ENCODE measurements at regions not wholly inside any gene's neighbourhood (a gene's known extent, or its start where the extent isn't known, plus 50 kb on each side); places are given as distances from the start of the nearest gene placed in this dataset.

- POLR2A ChIA-PET: no interaction called here
- H3K4me3 ChIP-seq (ENCODE audit: low read depth in 2 of 2, low read length in 2 of 2): no peak overlapping the region
- ATAC-seq: no peak
- no peak overlapping the region for H3K27ac ChIP-seq (ENCODE audit: low read length)
- intact Hi-C loops (cut with micrococcal nuclease; ENCODE audit: unreplicated experiment) (no loop called here), in situ Hi-C loops (cut with HindIII; ENCODE audit: low pct_unique_long_range_greater_than_20kb, low sequenced_read_pairs) (no loop called here)
- TF ChIP-seq TCF7L2 (IDR thresholded peaks at IDR 0.05; ENCODE audit: low read depth, low read length) (no peak), REST (IDR thresholded peaks at IDR 0.05; ENCODE audit: insufficient read depth in 1 of 2, low read depth in 2 of 2, low read length in 1 of 2) (no peak), SIN3A (IDR thresholded peaks at IDR 0.05; ENCODE audit: borderline replicate concordance, insufficient read depth, low read depth, low read length) (no peak), POLR2AphosphoS5 (IDR thresholded peaks at IDR 0.05; ENCODE audit: low read depth, low read length) (no peak)
- TF ChIP-seq, protein P1, sequence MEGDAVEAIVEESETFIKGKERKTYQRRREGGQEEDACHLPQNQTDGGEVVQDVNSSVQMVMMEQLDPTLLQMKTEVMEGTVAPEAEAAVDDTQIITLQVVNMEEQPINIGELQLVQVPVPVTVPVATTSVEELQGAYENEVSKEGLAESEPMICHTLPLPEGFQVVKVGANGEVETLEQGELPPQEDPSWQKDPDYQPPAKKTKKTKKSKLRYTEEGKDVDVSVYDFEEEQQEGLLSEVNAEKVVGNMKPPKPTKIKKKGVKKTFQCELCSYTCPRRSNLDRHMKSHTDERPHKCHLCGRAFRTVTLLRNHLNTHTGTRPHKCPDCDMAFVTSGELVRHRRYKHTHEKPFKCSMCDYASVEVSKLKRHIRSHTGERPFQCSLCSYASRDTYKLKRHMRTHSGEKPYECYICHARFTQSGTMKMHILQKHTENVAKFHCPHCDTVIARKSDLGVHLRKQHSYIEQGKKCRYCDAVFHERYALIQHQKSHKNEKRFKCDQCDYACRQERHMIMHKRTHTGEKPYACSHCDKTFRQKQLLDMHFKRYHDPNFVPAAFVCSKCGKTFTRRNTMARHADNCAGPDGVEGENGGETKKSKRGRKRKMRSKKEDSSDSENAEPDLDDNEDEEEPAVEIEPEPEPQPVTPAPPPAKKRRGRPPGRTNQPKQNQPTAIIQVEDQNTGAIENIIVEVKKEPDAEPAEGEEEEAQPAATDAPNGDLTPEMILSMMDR (IDR thresholded peaks at IDR 0.05): no peak
- no peaks in the 10 kb centered on the region for H3K36me3 ChIP-seq (ENCODE audit: control insufficient read depth, insufficient read depth, low read length)
- no peaks in the 10 kb centered on the region for H3K27me3 ChIP-seq (ENCODE audit: control insufficient read depth, insufficient read depth, low read length)
- no peak for DNase-seq (ENCODE audit: low read depth, low spot score)
- CTCF ChIA-PET: no interaction called here
- no peaks in the 10 kb centered on the region for H3K4me1 ChIP-seq (ENCODE audit: control insufficient read depth, insufficient read depth, low read length)
- no TSS peak for BruUV-seq (replicated peaks)
- H3K9me3 ChIP-seq (ENCODE audit: control insufficient read depth, insufficient read depth, low read depth, low read length): no peaks in the 10 kb centered on the region
Observed at GRCh38 chr1:191579019-191579418, 579.2 kb upstream of the RGS18 start.

- intact Hi-C loops (cut with micrococcal nuclease; ENCODE audit: unreplicated experiment): no loop called here
- H3K4me1 ChIP-seq (ENCODE audit: control insufficient read depth, insufficient read depth, low read length): no peaks in the 10 kb centered on the region
- ATAC-seq (no peak), DNase-seq (ENCODE audit: low read depth, low spot score) (no peak)
- BruUV-seq (replicated peaks): no TSS peak
- H3K27me3 ChIP-seq (ENCODE audit: control insufficient read depth, insufficient read depth, low read length): no peaks in the 10 kb centered on the region
- H3K4me3 ChIP-seq (ENCODE audit: low read depth in 2 of 2, low read length in 2 of 2): no peak overlapping the region
- ChIA-PET CTCF (no interaction called here), POLR2A (no interaction called here)
- in situ Hi-C loops (cut with HindIII; ENCODE audit: low pct_unique_long_range_greater_than_20kb, low sequenced_read_pairs): no loop called here
- H3K27ac ChIP-seq (ENCODE audit: low read length): no peak overlapping the region
- no peaks in the 10 kb centered on the region for H3K36me3 ChIP-seq (ENCODE audit: control insufficient read depth, insufficient read depth, low read length)
- H3K9me3 ChIP-seq (ENCODE audit: control insufficient read depth, insufficient read depth, low read depth, low read length): no peaks in the 10 kb centered on the region
- TF ChIP-seq SIN3A (IDR thresholded peaks at IDR 0.05; ENCODE audit: borderline replicate concordance, insufficient read depth, low read depth, low read length): no peak
- TF ChIP-seq, protein P1 (IDR thresholded peaks at IDR 0.05): no peak
- TF ChIP-seq TCF7L2 (IDR thresholded peaks at IDR 0.05; ENCODE audit: low read depth, low read length): no peak
- TF ChIP-seq POLR2AphosphoS5 (IDR thresholded peaks at IDR 0.05; ENCODE audit: low read depth, low read length): no peak
- TF ChIP-seq REST (IDR thresholded peaks at IDR 0.05; ENCODE audit: insufficient read depth in 1 of 2, low read depth in 2 of 2, low read length in 1 of 2): no peak
Observed at GRCh38 chr1:191582169-191582568, 576.1 kb upstream of the RGS18 start.
